ENCODE measurements at regions not wholly inside any gene's neighbourhood (a gene's known extent, or its start where the extent isn't known, plus 50 kb on each side); places are given as distances from the start of the nearest gene placed in this dataset.

- TF ChIP-seq CTCF (IDR thresholded peaks at IDR 0.05), result no peak
- TF ChIP-seq POLR2A (IDR thresholded peaks at IDR 0.05), result no peak
Observed at GRCh38 chr7:47186316-47186715, 395.6 kb downstream of the TNS3 start.
